AG09319 (cell line): ENCODE measurements at regions not wholly inside any gene's neighbourhood (a gene's known extent, or its start where the extent isn't known, plus 50 kb on each side); places are given as distances from the start of the nearest gene placed in this dataset.

Experiments
- DNase-seq: peaks from one replicate; pipeline ENCODE4 v3.0.0-alpha.2; 2010; ENCODE audit warnings: low read depth; ENCODE audit errors: extremely low read depth
- TF ChIP-seq, protein P1 (sequence below): IDR thresholded peaks from 2 replicates; pipeline ENCODE4 v1.5.1; 2011; ENCODE audit warnings: low read depth, mild to moderate bottlenecking, inconsistent platforms, low read length, moderate library complexity

DNA sequence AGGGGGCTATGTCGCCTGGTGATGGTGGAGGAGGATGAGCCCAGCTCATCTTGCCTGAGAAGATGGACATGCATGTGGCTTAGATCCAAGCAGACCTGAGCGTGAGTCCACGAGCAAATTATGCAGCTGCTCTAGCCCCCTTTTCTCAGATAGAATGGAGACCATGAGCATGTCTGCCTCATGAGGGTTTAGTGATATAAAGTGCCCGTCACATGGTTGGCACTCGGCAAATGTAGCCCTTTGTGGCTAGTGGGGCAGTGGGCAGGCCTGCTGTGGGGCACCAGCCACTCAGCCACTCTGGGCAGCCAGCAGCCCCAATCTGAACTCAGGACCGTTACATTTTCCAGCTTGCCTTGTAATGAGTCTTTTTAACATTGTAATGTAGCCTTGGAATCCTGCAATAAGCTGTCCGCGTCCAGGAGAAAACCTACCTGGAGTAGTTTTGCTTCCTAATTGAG is 92.1 kb upstream of the HS6ST1 start:
- DNase-seq = no peak
- TF ChIP-seq, protein P1, sequence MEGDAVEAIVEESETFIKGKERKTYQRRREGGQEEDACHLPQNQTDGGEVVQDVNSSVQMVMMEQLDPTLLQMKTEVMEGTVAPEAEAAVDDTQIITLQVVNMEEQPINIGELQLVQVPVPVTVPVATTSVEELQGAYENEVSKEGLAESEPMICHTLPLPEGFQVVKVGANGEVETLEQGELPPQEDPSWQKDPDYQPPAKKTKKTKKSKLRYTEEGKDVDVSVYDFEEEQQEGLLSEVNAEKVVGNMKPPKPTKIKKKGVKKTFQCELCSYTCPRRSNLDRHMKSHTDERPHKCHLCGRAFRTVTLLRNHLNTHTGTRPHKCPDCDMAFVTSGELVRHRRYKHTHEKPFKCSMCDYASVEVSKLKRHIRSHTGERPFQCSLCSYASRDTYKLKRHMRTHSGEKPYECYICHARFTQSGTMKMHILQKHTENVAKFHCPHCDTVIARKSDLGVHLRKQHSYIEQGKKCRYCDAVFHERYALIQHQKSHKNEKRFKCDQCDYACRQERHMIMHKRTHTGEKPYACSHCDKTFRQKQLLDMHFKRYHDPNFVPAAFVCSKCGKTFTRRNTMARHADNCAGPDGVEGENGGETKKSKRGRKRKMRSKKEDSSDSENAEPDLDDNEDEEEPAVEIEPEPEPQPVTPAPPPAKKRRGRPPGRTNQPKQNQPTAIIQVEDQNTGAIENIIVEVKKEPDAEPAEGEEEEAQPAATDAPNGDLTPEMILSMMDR = no peak

DNA sequence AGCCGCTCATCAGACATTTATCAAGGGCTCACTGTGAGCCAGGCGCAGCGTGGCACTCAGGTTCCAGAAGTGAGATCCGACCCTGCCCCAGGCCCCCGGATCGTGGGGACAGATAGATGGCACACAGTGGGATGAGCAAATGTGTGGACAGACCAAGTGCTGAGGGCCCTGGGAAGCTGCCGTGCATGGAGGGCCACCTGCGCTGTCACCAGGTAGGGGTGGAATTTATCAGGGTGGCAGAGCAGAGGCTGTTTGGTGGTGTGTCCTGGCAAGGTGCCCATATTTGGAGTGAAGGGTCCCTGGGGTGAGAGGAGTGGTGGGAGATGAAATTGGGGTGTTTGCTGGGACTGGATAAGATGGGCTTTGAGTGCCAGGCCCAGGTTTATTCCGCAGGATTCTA is 92.8 kb upstream of the HS6ST1 start:
- no peak for DNase-seq
- TF ChIP-seq, protein P1 = no peak

DNA sequence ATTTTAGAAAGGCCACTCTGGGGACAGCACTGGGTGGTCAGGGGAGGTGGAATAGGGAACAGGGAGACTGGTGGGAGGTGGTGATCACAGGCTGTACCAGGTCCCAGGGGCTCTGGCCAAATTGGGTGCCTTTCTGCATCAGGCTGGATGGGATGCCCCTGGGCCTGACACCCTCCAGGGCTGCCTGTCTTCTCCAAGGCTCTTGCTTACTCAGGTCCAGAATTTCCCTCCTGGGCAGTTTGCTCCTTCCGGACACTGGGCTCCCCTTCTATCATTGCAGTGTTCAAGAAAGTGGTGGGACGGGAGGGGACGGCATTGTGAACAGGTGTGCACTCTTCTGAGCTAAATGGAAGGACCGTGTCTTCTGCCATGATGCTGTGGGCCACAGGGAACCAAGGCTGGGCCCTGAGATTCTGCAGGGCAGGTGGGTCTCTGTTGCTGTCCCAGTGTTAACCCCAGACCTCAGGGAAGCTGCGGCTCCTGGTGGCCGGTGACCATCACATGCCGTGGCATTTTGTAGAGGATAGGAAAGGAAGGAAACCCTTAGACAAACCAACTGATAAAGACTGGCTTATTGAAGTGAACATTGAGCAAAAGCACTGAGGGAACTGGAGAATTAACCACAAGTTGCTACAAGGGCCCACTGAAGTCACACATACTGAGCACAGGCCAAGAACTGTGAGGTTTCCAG is 93.7 kb upstream of the HS6ST1 start:
- no peak for DNase-seq
- TF ChIP-seq, protein P1 = no peak

DNA sequence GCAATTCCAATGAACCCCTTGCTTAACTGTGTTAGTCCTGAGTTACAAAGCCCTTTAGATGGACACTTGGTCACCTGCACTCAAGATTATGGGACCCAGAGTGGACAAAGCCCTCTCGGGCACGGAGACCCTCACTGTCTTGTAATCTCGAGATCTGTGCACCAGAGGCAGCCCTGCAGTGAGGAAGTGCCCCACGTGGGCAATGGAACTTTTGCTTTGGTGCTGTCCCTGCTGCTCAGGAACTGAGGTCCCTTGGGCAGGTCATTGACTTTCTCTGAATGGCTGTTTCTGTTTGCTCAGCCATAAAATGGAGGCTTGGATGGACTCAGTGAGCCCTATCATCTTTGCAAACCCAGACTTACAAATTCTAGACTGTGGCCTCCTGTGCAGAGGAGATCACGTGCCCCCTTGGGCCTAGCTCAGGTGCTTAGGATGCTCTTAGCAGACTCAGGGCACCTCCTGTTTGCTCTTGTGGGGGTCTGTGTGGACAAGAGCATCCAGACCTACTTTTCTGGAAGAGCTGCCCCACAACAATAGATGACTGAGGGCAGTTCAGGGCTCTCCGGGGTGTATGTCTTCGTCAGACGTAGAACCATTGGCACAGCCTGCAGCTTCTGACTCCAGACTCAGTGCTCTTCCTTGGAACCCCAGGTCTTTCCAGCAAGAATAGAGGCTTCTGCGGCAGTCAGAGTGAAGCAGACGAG is 94.5 kb upstream of the HS6ST1 start:
- DNase-seq = no peak
- TF ChIP-seq, protein P1 = no peak

DNA sequence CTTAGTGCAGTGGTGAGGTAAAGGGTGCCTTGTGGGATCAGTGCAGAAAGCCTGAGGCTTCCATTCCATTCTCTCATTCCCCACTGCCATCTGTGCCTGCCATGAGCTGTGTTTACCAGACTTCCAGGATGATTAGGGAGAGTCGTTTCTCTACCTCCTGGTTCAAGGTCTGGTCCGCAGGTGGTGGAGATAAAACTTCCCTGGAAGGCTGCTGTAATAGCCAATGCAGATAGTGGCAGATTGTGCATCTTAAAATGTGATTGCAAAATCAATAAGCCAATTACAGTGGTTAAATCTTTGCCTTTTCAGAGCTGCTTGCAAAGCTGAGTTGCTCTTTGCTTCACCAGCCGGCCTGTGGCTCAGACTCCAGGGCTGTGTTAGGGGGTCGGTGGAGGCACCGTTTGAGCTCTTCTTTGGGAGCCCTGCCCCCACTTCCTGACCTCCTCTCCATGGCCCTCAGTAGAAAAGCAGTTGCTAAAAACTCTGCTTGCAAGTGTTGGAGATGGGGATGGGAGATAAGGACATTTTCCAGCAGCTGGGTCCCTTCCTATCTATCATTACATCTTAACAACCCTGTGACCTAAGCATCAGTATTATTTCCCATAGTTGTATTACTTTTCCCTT is 95.2 kb upstream of the HS6ST1 start:
- DNase-seq = no peak
- TF ChIP-seq, protein P1 = no peak

DNA sequence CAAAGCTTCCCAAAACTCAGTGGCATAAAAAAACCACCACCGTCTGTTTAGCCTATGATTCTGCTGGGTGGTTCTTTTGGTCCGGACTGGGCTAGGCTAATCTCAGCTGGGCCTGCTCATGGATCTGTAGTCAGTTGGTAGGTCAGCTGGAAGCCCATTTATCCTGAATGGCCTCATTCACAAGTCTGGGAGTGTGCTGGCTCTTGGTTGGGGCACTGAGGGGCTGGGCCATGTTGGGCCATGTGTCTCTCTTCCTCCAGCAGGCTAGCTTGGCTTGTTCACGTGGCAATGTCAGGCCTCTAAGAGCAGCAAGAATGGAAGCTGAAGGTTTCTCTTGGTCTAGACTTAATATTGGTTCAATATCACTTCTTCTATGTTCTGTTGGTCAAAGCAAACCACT is 95.7 kb upstream of the HS6ST1 start:
- no peak for DNase-seq
- TF ChIP-seq, protein P1 = no peak
